ENCODE measurements at regions not wholly inside any gene's neighbourhood (a gene's known extent, or its start where the extent isn't known, plus 50 kb on each side); places are given as distances from the start of the nearest gene placed in this dataset.

GRCh38 chr2:5538772-5539171 is 153.4 kb upstream of the SOX11 start:
- DNase-seq (ENCODE audit: low read depth in 3 of 3): no peak

GRCh38 chr2:5539282-5540165 is 152.7 kb upstream of the SOX11 start:
- DNase-seq (ENCODE audit: low read depth in 3 of 3): no peak

GRCh38 chr2:5540856-5541255 is 151.3 kb upstream of the SOX11 start:
- DNase-seq (ENCODE audit: low read depth in 3 of 3): no peak

GRCh38 chr2:5544205-5544786 is 147.9 kb upstream of the SOX11 start:
- no peak for DNase-seq (ENCODE audit: low read depth in 3 of 3)

- DNase-seq (ENCODE audit: low read depth in 3 of 3): no peak
Measured at GRCh38 chr2:5546181-5546580, 146.0 kb upstream of the SOX11 start.

GRCh38 chr2:5548991-5549715 is 143.0 kb upstream of the SOX11 start:
- no peak for DNase-seq (ENCODE audit: low read depth in 3 of 3)

GRCh38 chr2:5549771-5550170 is 142.4 kb upstream of the SOX11 start:
- no peak for DNase-seq (ENCODE audit: low read depth in 3 of 3)

- no peak for DNase-seq (ENCODE audit: low read depth in 3 of 3)
Measured at GRCh38 chr2:5555636-5556035, 136.5 kb upstream of the SOX11 start.

- DNase-seq (ENCODE audit: low read depth in 3 of 3): no peak
Measured at GRCh38 chr2:5561006-5561405, 131.2 kb upstream of the SOX11 start.

- no peak for DNase-seq (ENCODE audit: low read depth in 3 of 3)
Measured at GRCh38 chr2:5562426-5562825, 129.8 kb upstream of the SOX11 start.

- no peak for DNase-seq (ENCODE audit: low read depth in 3 of 3)
Measured at GRCh38 chr2:5562865-5563264, 129.3 kb upstream of the SOX11 start.

- no peak for DNase-seq (ENCODE audit: low read depth in 3 of 3)
Measured at GRCh38 chr2:5563411-5563810, 128.8 kb upstream of the SOX11 start.

GRCh38 chr2:5569256-5569655 is 122.9 kb upstream of the SOX11 start:
- no peak for DNase-seq (ENCODE audit: low read depth in 3 of 3)

- DNase-seq (ENCODE audit: low read depth in 3 of 3): no peak
Measured at GRCh38 chr2:5576015-5576414, 116.2 kb upstream of the SOX11 start.

GRCh38 chr2:5587766-5588165 is 104.4 kb upstream of the SOX11 start:
- DNase-seq (ENCODE audit: low read depth in 3 of 3): no peak

GRCh38 chr2:5588601-5589000 is 103.6 kb upstream of the SOX11 start:
- DNase-seq (ENCODE audit: low read depth in 3 of 3): no peak

GRCh38 chr2:5589183-5589582 is 103.0 kb upstream of the SOX11 start:
- DNase-seq (ENCODE audit: low read depth in 3 of 3): no peak

GRCh38 chr2:5590886-5591285 is 101.3 kb upstream of the SOX11 start:
- DNase-seq (ENCODE audit: low read depth in 3 of 3): no peak

GRCh38 chr2:5592916-5593315 is 99.3 kb upstream of the SOX11 start:
- DNase-seq (ENCODE audit: low read depth in 3 of 3): no peak

GRCh38 chr2:5594249-5594695 is 97.9 kb upstream of the SOX11 start:
- DNase-seq (ENCODE audit: low read depth in 3 of 3): no peak

GRCh38 chr2:5596868-5597267 is 95.3 kb upstream of the SOX11 start:
- no peak for DNase-seq (ENCODE audit: low read depth in 3 of 3)

- no peak for DNase-seq (ENCODE audit: low read depth in 3 of 3)
Measured at GRCh38 chr2:5598156-5598555, 94.0 kb upstream of the SOX11 start.

- no peak for DNase-seq (ENCODE audit: low read depth in 3 of 3)
Measured at GRCh38 chr2:5609201-5609600, 83.0 kb upstream of the SOX11 start.
